K562 (cell line): ENCODE measurements at regions not wholly inside any gene's neighbourhood (a gene's known extent, or its start where the extent isn't known, plus 50 kb on each side); places are given as distances from the start of the nearest gene placed in this dataset.

Source experiments
- ATAC-seq: fragments of 200-7000 bp; cut with Tn5 transposase; 3 replicates; pipeline ENCODE4 v1.9.1; 2020; ENCODE audit warnings: moderate library complexity
- BruUV-seq: library from RNA; stranded (reverse); fragments of 400-500 nt; replicated peaks from 2 replicates; lab custom pipeline; 2021; lab: Mats Ljungman, UMichigan
- CTCF ChIA-PET: fragments of 300-600 bp; formaldehyde crosslinking; extraction: SDS; loops from one replicate; lab custom pipeline; 2021; ENCODE audit warnings: low intra/inter-chr PET ratio; lab: Yijun Ruan, JAX
- POLR2A ChIA-PET: fragments of 300-600, 350-650 bp; sonication (Branson Sonifier 250); formaldehyde crosslinking; extraction: SDS; loops from one replicate; lab custom pipeline; 2021; ENCODE audit warnings: antibody characterized with exemption, inconsistent platforms; lab: Yijun Ruan, JAX
- DNase-seq, 4 experiments: peaks; one replicate each; pipeline versions ENCODE4 v3.0.0 to v3.0.0-alpha.2; 2011 to 2018; ENCODE audit warnings: low spot score in 3 of 4, mixed read lengths in 3 of 4; ENCODE audit errors: extremely low read depth in 1 of 4
- FAIRE-seq: peaks from 2 replicates; lab custom pipeline; 2011; peaks lifted over from hg19 to GRCh38; lab: Jason Lieb, UNC
- H2AFZ ChIP-seq: 2 replicates; pipeline ENCODE4 v1.6.0; 2011; ENCODE audit warnings: low read depth, low read length, control low read depth, inconsistent platforms
- H3K27ac ChIP-seq: fragments of 200-600 bp; 3 replicates; pipeline ENCODE4 v1.8.0; 2011; ENCODE audit warnings: low read depth, mild to moderate bottlenecking, control low read depth, inconsistent platforms, low read length, moderate library complexity, mixed read lengths; ENCODE audit errors: extremely low read depth
- H3K27me3 ChIP-seq, 2 experiments: fragments of 300-600 bp in 1 of 2; 2 replicates in 1 of 2; 3 replicates in 1 of 2; pipeline versions ENCODE4 v1.6.0 to v1.8.0; 2011; ENCODE audit warnings: inconsistent platforms in 2 of 2, low read length in 2 of 2, mild to moderate bottlenecking in 1 of 2, mixed read lengths in 1 of 2, moderate library complexity in 1 of 2; ENCODE audit not compliant: control insufficient read depth in 2 of 2, insufficient read depth in 2 of 2
- H3K36me3 ChIP-seq: fragments of 300-600 bp; 3 replicates; pipeline ENCODE4 v1.8.0; 2011; ENCODE audit warnings: mild to moderate bottlenecking, low read length, inconsistent platforms; ENCODE audit not compliant: control insufficient read depth, insufficient read depth
- H3K4me1 ChIP-seq, 2 experiments: fragments of 200-600 bp in 1 of 2; replicated peaks in 1 of 2; 2 replicates in 1 of 2; 3 replicates in 1 of 2; pipeline versions ENCODE4 v1.5.1 to v1.8.0; 2011; ENCODE audit warnings: inconsistent platforms in 2 of 2, low read length in 2 of 2, mild to moderate bottlenecking in 1 of 2, mixed read lengths in 1 of 2, moderate library complexity in 1 of 2; ENCODE audit not compliant: control insufficient read depth in 2 of 2, insufficient read depth in 2 of 2
- H3K4me2 ChIP-seq: 2 replicates; pipeline ENCODE4 v1.6.1; 2011; ENCODE audit warnings: low read length, control low read depth, inconsistent platforms, mixed read lengths; ENCODE audit not compliant: insufficient read depth
- H3K4me3 ChIP-seq: fragments of 200-600 bp; sonication (generic), shearing (Covaris generic); 2 replicates; pipeline ENCODE4 v1.5.1; 2016; ENCODE audit warnings: control low read depth, inconsistent platforms
- H3K79me2 ChIP-seq: fragments of 200-600 bp; 3 replicates; pipeline ENCODE4 v1.8.0; 2011; ENCODE audit warnings: low read length, inconsistent platforms; ENCODE audit not compliant: control insufficient read depth, insufficient read depth
- H3K9ac ChIP-seq, 2 experiments: 2 replicates each; pipeline versions ENCODE4 v1.6.0 to v1.6.1; 2011; ENCODE audit warnings: low read depth in 2 of 2, low read length in 2 of 2, control low read depth in 1 of 2, inconsistent platforms in 1 of 2, mild to moderate bottlenecking in 1 of 2, mixed read lengths in 1 of 2; ENCODE audit not compliant: insufficient read depth in 1 of 2
- H3K9me1 ChIP-seq: one replicate; pipeline ENCODE4 v1.6.0; 2011; ENCODE audit warnings: inconsistent platforms, mild to moderate bottlenecking, low read length, moderate library complexity; ENCODE audit not compliant: control insufficient read depth, insufficient read depth
- H3K9me3 ChIP-seq: replicated peaks from 2 replicates; pipeline ENCODE4 v1.5.1; 2011; ENCODE audit warnings: low read depth, low read length, inconsistent platforms; ENCODE audit not compliant: control insufficient read depth, insufficient read depth
- H4K20me1 ChIP-seq: replicated peaks from 2 replicates; pipeline ENCODE4 v1.6.1; 2011; ENCODE audit warnings: low read length, inconsistent platforms, mixed read lengths; ENCODE audit not compliant: control insufficient read depth, insufficient read depth
- CTBP1 ChIP-seq: fragments of 450-650 bp; IDR thresholded peaks from 2 replicates; pipeline ENCODE4 v1.6.1; 2016; ENCODE audit warnings: borderline replicate concordance
- GATAD2A ChIP-seq: fragments of 450-650 bp; IDR thresholded peaks from 2 replicates; pipeline ENCODE4 v1.6.1; 2017
- HDAC3 ChIP-seq: fragments of 450-650 bp; IDR thresholded peaks from 2 replicates; pipeline ENCODE4 v1.6.1; 2018; ENCODE audit warnings: borderline replicate concordance, mild to moderate bottlenecking, moderate library complexity; ENCODE audit not compliant: partially characterized antibody
- HDAC8 ChIP-seq: fragments of 450-650 bp; IDR thresholded peaks from 2 replicates; pipeline ENCODE4 v1.6.1; 2016; ENCODE audit warnings: mild to moderate bottlenecking, missing genetic modification characterization, moderate library complexity, missing compliant biosample characterization
- PYGO2 ChIP-seq: fragments of 450-650 bp; IDR thresholded peaks from 2 replicates; pipeline ENCODE4 v1.6.1; 2016; ENCODE audit warnings: mild to moderate bottlenecking, missing genetic modification characterization, moderate library complexity, missing compliant biosample characterization
- SMARCB1 ChIP-seq: IDR thresholded peaks from 2 replicates; pipeline ENCODE4 v1.6.1; 2011; ENCODE audit warnings: improper control_type of control experiment, low read depth; ENCODE audit not compliant: insufficient read length
- SMC3 ChIP-seq: conservative IDR thresholded peaks from 2 replicates; pipeline ENCODE4 v1.6.1; 2011; ENCODE audit warnings: low read depth, low read length, improper control_type of control experiment; ENCODE audit not compliant: insufficient read depth
- SREBF1 ChIP-seq: fragments of 150-350 bp; IDR thresholded peaks from 2 replicates; pipeline ENCODE4 v1.6.1; 2014; ENCODE audit warnings: antibody characterized with exemption, low read depth, low read length, borderline replicate concordance
- ZFP36 ChIP-seq: fragments of 150-350 bp; IDR thresholded peaks from 2 replicates; pipeline ENCODE4 v1.6.1; 2018; ENCODE audit warnings: low read length, low read depth; ENCODE audit not compliant: partially characterized antibody
- ZNF134 ChIP-seq: fragments of 250-450 bp; sonication (Bioruptor Pico); conservative IDR thresholded peaks from 2 replicates; pipeline ENCODE4 v1.4.0; 2020
- ZNF263 ChIP-seq: sonication (generic); formaldehyde crosslinking; IDR thresholded peaks from 2 replicates; pipeline ENCODE4 v1.8.0; 2022; ENCODE audit warnings: mild to moderate bottlenecking, missing genetic modification reagents, borderline replicate concordance
- WGBS: fragments of 100-300 bp; shearing (Covaris generic); methylation state at CpG from one replicate; pipeline ENCODE4 v1.1.6; 2016; ENCODE audit warnings: low coverage, mixed read lengths; ENCODE audit not compliant: insufficient coverage; ENCODE audit errors: missing lambda C conversion rate; 5-methylcytosine and 5-hydroxymethylcytosine counted together
- in situ Hi-C: fragments of 300-500 bp; cut with MboI; formaldehyde crosslinking; loops from 4 replicates; pipeline ENCODE4 v1.15.0; 2018; ENCODE audit warnings: inconsistent platforms, mixed read lengths
- intact Hi-C: fragments of 100-400 bp; cut with micrococcal nuclease; formaldehyde crosslinking; loops from 2 replicates; pipeline ENCODE4 v1.14.2; 2022
- TF ChIP-seq, protein P1 (sequence below): IDR thresholded peaks from 2 replicates; pipeline ENCODE4 v1.6.1; 2012; ENCODE audit warnings: low read depth, low read length, improper control_type of control experiment, borderline replicate concordance
- TF ChIP-seq, protein P2 (sequence below): fragments of 450-650 bp; IDR thresholded peaks from 2 replicates; pipeline ENCODE4 v1.6.1; 2017; ENCODE audit warnings: antibody characterized with exemption, mild to moderate bottlenecking
- TF ChIP-seq, protein P3 (sequence below): fragments of 450-650 bp; IDR thresholded peaks from 2 replicates; pipeline ENCODE4 v1.7.1; 2018; ENCODE audit warnings: mild to moderate bottlenecking, low read depth; ENCODE audit not compliant: partially characterized antibody
- TF ChIP-seq, protein P4 (sequence below): IDR thresholded peaks from 2 replicates; pipeline ENCODE4 v1.6.1; 2011; ENCODE audit not compliant: insufficient read length; ENCODE audit errors: extremely low read depth

DNA sequence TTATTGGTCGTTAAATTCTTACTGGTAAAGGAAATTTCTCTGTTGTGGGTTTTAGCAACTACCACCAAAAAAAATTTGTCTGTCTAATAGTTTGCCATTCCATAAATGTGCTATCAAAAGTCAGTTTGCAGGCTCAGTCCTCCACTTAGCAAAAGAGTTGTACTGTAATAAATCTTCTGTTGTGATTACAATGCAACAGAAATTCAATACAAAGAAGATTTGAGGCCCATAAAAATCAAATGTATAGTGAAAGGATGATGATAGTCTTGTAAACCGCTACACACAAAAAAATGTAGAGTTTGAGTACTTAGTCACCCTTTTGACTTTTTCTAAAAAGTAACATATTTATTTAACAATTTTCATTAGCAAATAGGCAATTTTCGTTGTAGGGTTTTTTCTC is 251.7 kb downstream of the VGLL3 start:
- no peaks in the 10 kb centered on the region for H3K9me3 ChIP-seq
- no peak for DNase-seq
- no peak for ATAC-seq
- H2AFZ ChIP-seq = no peak overlapping the region
- H3K4me2 ChIP-seq = no peak overlapping the region
- no peaks in the 10 kb centered on the region for H3K4me1 ChIP-seq
- no peaks in the 10 kb centered on the region for H3K9me1 ChIP-seq
- in situ Hi-C loops = no loop called here
- no peak overlapping the region for H3K27ac ChIP-seq
- 0% methylated on average over 3 of the region's 3 CpGs for WGBS
- H3K9ac ChIP-seq = no peak overlapping the region
- BruUV-seq = no TSS peak
- H3K27me3 ChIP-seq = no peaks in the 10 kb centered on the region
- no peak for FAIRE-seq
- H3K4me3 ChIP-seq = no peak overlapping the region
- intact Hi-C loops = no loop called here
- ChIA-PET POLR2A (no interaction called here), CTCF (no interaction called here)
- no peaks in the 10 kb centered on the region for H3K36me3 ChIP-seq
- H4K20me1 ChIP-seq = no peaks in the 10 kb centered on the region
- H3K79me2 ChIP-seq = no peaks in the 10 kb centered on the region
- TF ChIP-seq SMARCB1 (no peak), HDAC8 (tag) (no peak), CTBP1 (no peak), SREBF1 (no peak), HDAC3 (no peak), SMC3 (no peak), ZFP36 (no peak), PYGO2 (tag) (no peak), ZNF263 (CRISPR knock-in tag) (no peak), GATAD2A (no peak), ZNF134 (CRISPR knock-in tag) (no peak)
- TF ChIP-seq, protein P1, sequence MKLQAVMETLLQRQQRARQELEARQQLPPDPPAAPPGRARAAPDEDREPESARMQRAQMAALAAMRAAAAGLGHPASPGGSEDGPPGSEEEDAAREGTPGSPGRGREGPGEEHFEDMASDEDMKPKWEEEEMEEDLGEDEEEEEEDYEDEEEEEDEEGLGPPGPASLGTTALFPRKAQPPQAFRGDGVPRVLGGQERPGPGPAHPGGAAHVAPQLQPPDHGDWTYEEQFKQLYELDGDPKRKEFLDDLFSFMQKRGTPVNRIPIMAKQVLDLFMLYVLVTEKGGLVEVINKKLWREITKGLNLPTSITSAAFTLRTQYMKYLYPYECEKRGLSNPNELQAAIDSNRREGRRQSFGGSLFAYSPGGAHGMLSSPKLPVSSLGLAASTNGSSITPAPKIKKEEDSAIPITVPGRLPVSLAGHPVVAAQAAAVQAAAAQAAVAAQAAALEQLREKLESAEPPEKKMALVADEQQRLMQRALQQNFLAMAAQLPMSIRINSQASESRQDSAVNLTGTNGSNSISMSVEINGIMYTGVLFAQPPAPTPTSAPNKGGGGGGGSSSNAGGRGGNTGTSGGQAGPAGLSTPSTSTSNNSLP = no peak
- TF ChIP-seq, protein P2, sequence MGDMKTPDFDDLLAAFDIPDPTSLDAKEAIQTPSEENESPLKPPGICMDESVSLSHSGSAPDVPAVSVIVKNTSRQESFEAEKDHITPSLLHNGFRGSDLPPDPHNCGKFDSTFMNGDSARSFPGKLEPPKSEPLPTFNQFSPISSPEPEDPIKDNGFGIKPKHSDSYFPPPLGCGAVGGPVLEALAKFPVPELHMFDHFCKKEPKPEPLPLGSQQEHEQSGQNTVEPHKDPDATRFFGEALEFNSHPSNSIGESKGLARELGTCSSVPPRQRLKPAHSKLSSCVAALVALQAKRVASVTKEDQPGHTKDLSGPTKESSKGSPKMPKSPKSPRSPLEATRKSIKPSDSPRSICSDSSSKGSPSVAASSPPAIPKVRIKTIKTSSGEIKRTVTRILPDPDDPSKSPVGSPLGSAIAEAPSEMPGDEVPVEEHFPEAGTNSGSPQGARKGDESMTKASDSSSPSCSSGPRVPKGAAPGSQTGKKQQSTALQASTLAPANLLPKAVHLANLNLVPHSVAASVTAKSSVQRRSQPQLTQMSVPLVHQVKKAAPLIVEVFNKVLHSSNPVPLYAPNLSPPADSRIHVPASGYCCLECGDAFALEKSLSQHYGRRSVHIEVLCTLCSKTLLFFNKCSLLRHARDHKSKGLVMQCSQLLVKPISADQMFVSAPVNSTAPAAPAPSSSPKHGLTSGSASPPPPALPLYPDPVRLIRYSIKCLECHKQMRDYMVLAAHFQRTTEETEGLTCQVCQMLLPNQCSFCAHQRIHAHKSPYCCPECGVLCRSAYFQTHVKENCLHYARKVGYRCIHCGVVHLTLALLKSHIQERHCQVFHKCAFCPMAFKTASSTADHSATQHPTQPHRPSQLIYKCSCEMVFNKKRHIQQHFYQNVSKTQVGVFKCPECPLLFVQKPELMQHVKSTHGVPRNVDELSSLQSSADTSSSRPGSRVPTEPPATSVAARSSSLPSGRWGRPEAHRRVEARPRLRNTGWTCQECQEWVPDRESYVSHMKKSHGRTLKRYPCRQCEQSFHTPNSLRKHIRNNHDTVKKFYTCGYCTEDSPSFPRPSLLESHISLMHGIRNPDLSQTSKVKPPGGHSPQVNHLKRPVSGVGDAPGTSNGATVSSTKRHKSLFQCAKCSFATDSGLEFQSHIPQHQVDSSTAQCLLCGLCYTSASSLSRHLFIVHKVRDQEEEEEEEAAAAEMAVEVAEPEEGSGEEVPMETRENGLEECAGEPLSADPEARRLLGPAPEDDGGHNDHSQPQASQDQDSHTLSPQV = no peak
- TF ChIP-seq, protein P3, sequence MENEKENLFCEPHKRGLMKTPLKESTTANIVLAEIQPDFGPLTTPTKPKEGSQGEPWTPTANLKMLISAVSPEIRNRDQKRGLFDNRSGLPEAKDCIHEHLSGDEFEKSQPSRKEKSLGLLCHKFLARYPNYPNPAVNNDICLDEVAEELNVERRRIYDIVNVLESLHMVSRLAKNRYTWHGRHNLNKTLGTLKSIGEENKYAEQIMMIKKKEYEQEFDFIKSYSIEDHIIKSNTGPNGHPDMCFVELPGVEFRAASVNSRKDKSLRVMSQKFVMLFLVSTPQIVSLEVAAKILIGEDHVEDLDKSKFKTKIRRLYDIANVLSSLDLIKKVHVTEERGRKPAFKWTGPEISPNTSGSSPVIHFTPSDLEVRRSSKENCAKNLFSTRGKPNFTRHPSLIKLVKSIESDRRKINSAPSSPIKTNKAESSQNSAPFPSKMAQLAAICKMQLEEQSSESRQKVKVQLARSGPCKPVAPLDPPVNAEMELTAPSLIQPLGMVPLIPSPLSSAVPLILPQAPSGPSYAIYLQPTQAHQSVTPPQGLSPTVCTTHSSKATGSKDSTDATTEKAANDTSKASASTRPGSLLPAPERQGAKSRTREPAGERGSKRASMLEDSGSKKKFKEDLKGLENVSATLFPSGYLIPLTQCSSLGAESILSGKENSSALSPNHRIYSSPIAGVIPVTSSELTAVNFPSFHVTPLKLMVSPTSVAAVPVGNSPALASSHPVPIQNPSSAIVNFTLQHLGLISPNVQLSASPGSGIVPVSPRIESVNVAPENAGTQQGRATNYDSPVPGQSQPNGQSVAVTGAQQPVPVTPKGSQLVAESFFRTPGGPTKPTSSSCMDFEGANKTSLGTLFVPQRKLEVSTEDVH = no peak
- TF ChIP-seq, protein P4, sequence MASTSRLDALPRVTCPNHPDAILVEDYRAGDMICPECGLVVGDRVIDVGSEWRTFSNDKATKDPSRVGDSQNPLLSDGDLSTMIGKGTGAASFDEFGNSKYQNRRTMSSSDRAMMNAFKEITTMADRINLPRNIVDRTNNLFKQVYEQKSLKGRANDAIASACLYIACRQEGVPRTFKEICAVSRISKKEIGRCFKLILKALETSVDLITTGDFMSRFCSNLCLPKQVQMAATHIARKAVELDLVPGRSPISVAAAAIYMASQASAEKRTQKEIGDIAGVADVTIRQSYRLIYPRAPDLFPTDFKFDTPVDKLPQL = no peak
